WTC11 (cell line): ENCODE measurements at regions not wholly inside any gene's neighbourhood (a gene's known extent, or its start where the extent isn't known, plus 50 kb on each side); places are given as distances from the start of the nearest gene placed in this dataset.

Source experiments
- ATAC-seq: fragments of 200-7000 bp; cut with Tn5 transposase; 2 replicates; pipeline ENCODE4 v1.10.0; 2021; ENCODE audit warnings: mild to moderate bottlenecking, moderate library complexity
- CTCF ChIA-PET: fragments of 300-600 bp; sonication (Branson Sonifier 250); formaldehyde crosslinking; loops from one replicate; lab custom pipeline; 2021; ENCODE audit warnings: antibody characterized with exemption; lab: Charles Lee
- POLR2A ChIA-PET: fragments of 350-600 bp; sonication (Branson Sonifier 250); formaldehyde crosslinking; loops from one replicate; lab custom pipeline; 2021; ENCODE audit warnings: antibody characterized with exemption; lab: Charles Lee
- DNase-seq: peaks from one replicate; pipeline ENCODE4 v3.0.0; 2021; ENCODE audit warnings: low spot score
- H3K27ac Mint-ChIP-seq: 2 replicates; pipeline ENCODE4 v1.8.0; 2021; ENCODE audit warnings: mixed read lengths
- H3K27me3 Mint-ChIP-seq: 2 replicates; pipeline ENCODE4 v1.8.0; 2021; ENCODE audit warnings: low read depth, mild to moderate bottlenecking, moderate library complexity, mixed read lengths
- H3K36me3 Mint-ChIP-seq: 2 replicates; pipeline ENCODE4 v1.8.0; 2021; ENCODE audit warnings: mixed read lengths
- H3K4me1 Mint-ChIP-seq: 2 replicates; pipeline ENCODE4 v1.8.0; 2022; ENCODE audit warnings: mixed read lengths
- H3K4me3 Mint-ChIP-seq: 2 replicates; pipeline ENCODE4 v1.8.0; 2021; ENCODE audit warnings: mild to moderate bottlenecking, moderate library complexity, mixed read lengths
- H3K9me3 Mint-ChIP-seq: 2 replicates; pipeline ENCODE4 v1.8.0; 2021; ENCODE audit warnings: mixed read lengths
- ATF1 ChIP-seq: sonication (generic); formaldehyde crosslinking; IDR thresholded peaks from 2 replicates; pipeline ENCODE4 v1.8.1; 2023; ENCODE audit warnings: mild to moderate bottlenecking, moderate library complexity, missing genetic modification reagents
- CREB1 ChIP-seq: sonication (generic); formaldehyde crosslinking; IDR thresholded peaks from 2 replicates; pipeline ENCODE4 v1.8.0; 2023; ENCODE audit warnings: mild to moderate bottlenecking, missing genetic modification reagents
- EMX1 ChIP-seq: fragments of 250-450 bp; sonication (Bioruptor Pico); IDR thresholded peaks from 2 replicates; pipeline ENCODE4 v1.8.0; 2021; ENCODE audit warnings: mild to moderate bottlenecking
- FOXJ3 ChIP-seq: sonication (generic); formaldehyde crosslinking; IDR thresholded peaks from 2 replicates; pipeline ENCODE4 v1.9.0; 2021; ENCODE audit warnings: missing genetic modification reagents, mild to moderate bottlenecking, borderline replicate concordance
- JAZF1 ChIP-seq: fragments of 250-450 bp; sonication (Bioruptor Pico); IDR thresholded peaks from 2 replicates; pipeline ENCODE4 v1.9.0; 2021; ENCODE audit warnings: moderate library complexity, mild to moderate bottlenecking, inconsistent platforms
- JUN ChIP-seq: sonication (generic); formaldehyde crosslinking; IDR thresholded peaks from 2 replicates; pipeline ENCODE4 v1.8.0; 2023; ENCODE audit warnings: mild to moderate bottlenecking, missing genetic modification reagents
- NFATC4 ChIP-seq: fragments of 250-450 bp; sonication (Bioruptor Pico); IDR thresholded peaks from 2 replicates; pipeline ENCODE4 v1.9.0; 2021; ENCODE audit warnings: mild to moderate bottlenecking
- NR1H2 ChIP-seq: sonication (generic); formaldehyde crosslinking; IDR thresholded peaks from 2 replicates; pipeline ENCODE4 v1.9.0; 2021; ENCODE audit warnings: mild to moderate bottlenecking, moderate library complexity, missing genetic modification reagents
- NR2C2 ChIP-seq: sonication (generic); formaldehyde crosslinking; IDR thresholded peaks from 2 replicates; pipeline ENCODE4 v1.8.0; 2022; ENCODE audit warnings: mild to moderate bottlenecking, missing genetic modification reagents
- TP53 ChIP-seq: sonication (generic); formaldehyde crosslinking; IDR thresholded peaks from 2 replicates; pipeline ENCODE4 v1.8.1; 2023; ENCODE audit warnings: mild to moderate bottlenecking, missing genetic modification reagents
- ZNF121 ChIP-seq: sonication (generic); formaldehyde crosslinking; IDR thresholded peaks from 2 replicates; pipeline ENCODE4 v1.8.0; 2023; ENCODE audit warnings: missing genetic modification reagents
- ZNF138 ChIP-seq: sonication (generic); formaldehyde crosslinking; conservative IDR thresholded peaks from 2 replicates; pipeline ENCODE4 v1.8.1; 2022; ENCODE audit warnings: mild to moderate bottlenecking, moderate library complexity, missing genetic modification reagents
- ZNF232 ChIP-seq: sonication (generic); formaldehyde crosslinking; IDR thresholded peaks from 2 replicates; pipeline ENCODE4 v1.8.0; 2022; ENCODE audit warnings: mild to moderate bottlenecking, missing genetic modification reagents
- ZNF396 ChIP-seq: fragments of 250-450 bp; sonication (Bioruptor Pico); IDR thresholded peaks from 2 replicates; pipeline ENCODE4 v1.8.0; 2021; ENCODE audit warnings: mild to moderate bottlenecking, moderate library complexity, borderline replicate concordance
- TF ChIP-seq, protein P1 (sequence below): sonication (generic); formaldehyde crosslinking; IDR thresholded peaks from 2 replicates; pipeline ENCODE4 v1.8.0; 2023; ENCODE audit warnings: mild to moderate bottlenecking, missing genetic modification reagents
- TF ChIP-seq, protein P2 (sequence below): sonication (generic); formaldehyde crosslinking; IDR thresholded peaks from 2 replicates; pipeline ENCODE4 v1.8.0; 2022; ENCODE audit warnings: missing genetic modification reagents
- TF ChIP-seq, protein P3 (sequence below): sonication (generic); formaldehyde crosslinking; IDR thresholded peaks from 2 replicates; pipeline ENCODE4 v1.8.1; 2023; ENCODE audit warnings: mild to moderate bottlenecking, missing genetic modification reagents
- TF ChIP-seq, protein P4 (sequence below): sonication (generic); formaldehyde crosslinking; conservative IDR thresholded peaks from 2 replicates; pipeline ENCODE4 v1.8.1; 2023; ENCODE audit warnings: mild to moderate bottlenecking, low read depth, missing genetic modification reagents, moderate library complexity
- TF ChIP-seq, protein P5 (sequence below): fragments of 250-450 bp; sonication (Bioruptor Pico); IDR thresholded peaks from 2 replicates; pipeline ENCODE4 v1.9.0; 2021; ENCODE audit warnings: moderate library complexity, mild to moderate bottlenecking, inconsistent platforms, borderline replicate concordance
- TF ChIP-seq, protein P6 (sequence below): sonication (generic); formaldehyde crosslinking; conservative IDR thresholded peaks from 2 replicates; pipeline ENCODE4 v1.8.1; 2022; ENCODE audit warnings: mild to moderate bottlenecking, missing genetic modification reagents

DNA sequence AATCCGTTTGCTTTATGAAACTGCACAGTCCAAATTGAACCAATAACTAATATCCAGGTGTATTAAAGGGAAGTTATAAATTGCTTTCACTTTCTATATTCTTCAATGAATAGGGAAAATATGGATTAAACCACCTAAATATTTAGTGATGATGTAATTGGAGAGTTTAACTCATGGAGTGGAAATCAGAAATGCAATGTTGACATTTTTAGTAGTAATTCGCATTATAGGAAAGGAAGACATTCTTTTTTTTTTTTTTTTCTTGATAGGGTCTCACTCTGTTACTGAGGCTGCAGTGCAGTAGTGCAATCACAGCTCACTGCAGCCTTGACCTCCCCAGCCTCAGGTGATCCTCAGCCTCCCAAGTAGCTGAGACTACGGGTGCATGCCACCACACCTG, 321.9 kb downstream of the RNF144A start:
- H3K27ac Mint-ChIP-seq: no peak overlapping the region
- no peak overlapping the region for H3K4me3 Mint-ChIP-seq
- no peak for DNase-seq
- no peaks in the 10 kb centered on the region for H3K27me3 Mint-ChIP-seq
- ChIA-PET POLR2A (no interaction called here), CTCF (interaction anchor here (0.5 to 0.7 kb wide), 2 partner anchors 10 to 1001 kb away, joined by 3 to 6 read pairs; no protein-coding TSS in a partner anchor)
- TF ChIP-seq, protein P1, sequence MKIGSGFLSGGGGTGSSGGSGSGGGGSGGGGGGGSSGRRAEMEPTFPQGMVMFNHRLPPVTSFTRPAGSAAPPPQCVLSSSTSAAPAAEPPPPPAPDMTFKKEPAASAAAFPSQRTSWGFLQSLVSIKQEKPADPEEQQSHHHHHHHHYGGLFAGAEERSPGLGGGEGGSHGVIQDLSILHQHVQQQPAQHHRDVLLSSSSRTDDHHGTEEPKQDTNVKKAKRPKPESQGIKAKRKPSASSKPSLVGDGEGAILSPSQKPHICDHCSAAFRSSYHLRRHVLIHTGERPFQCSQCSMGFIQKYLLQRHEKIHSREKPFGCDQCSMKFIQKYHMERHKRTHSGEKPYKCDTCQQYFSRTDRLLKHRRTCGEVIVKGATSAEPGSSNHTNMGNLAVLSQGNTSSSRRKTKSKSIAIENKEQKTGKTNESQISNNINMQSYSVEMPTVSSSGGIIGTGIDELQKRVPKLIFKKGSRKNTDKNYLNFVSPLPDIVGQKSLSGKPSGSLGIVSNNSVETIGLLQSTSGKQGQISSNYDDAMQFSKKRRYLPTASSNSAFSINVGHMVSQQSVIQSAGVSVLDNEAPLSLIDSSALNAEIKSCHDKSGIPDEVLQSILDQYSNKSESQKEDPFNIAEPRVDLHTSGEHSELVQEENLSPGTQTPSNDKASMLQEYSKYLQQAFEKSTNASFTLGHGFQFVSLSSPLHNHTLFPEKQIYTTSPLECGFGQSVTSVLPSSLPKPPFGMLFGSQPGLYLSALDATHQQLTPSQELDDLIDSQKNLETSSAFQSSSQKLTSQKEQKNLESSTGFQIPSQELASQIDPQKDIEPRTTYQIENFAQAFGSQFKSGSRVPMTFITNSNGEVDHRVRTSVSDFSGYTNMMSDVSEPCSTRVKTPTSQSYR: no peak
- TF ChIP-seq ZNF138 (CRISPR knock-in tag) (no peak), TP53 (CRISPR knock-in tag) (no peak), ZNF396 (CRISPR knock-in tag) (no peak), ZNF121 (no peak)
- no peaks in the 10 kb centered on the region for H3K36me3 Mint-ChIP-seq
- no peak for ATAC-seq
- peaks cover 5% of the 10 kb centered on the region for H3K4me1 Mint-ChIP-seq
- H3K9me3 Mint-ChIP-seq: no peaks in the 10 kb centered on the region

DNA sequence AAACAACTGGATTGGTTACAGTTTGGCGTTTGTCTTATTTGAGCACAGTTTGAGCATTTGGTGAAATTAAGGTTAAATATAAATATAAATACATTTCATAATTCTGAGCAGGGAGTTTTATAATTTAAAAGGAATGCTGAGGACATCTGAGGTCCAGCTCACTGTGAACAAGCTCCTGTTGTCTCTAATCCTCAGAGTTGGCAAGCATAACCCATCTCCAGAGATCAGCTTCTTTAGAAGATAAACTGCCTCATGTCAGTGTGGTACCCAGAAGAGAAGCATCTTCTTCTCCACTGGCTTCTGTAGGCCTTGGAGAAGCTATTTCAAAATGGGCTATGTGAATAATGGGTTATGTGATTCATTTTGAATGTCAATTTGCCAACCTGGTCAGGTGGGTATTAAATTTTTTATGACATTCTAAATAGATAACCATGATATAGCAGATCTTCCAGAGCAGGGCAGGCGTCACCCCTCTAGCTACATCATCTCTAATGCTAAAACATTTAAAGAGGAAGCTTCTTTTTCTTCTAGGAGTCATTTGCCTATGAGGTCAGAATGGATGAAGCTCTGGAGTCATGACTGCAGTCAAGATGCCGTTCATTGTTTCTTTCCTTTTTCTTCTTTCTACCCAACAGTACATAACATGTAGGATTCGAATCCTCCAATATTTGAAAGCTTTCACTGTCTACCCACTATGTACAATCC, 324.0 kb downstream of the RNF144A start:
- POLR2A ChIA-PET: no interaction called here
- ATAC-seq (no peak), DNase-seq (no peak)
- CTCF ChIA-PET: no interaction called here
- H3K9me3 Mint-ChIP-seq: no peaks in the 10 kb centered on the region
- no peak overlapping the region for H3K27ac Mint-ChIP-seq
- H3K4me3 Mint-ChIP-seq: no peak overlapping the region
- H3K4me1 Mint-ChIP-seq: peaks cover 14% of the 10 kb centered on the region
- H3K36me3 Mint-ChIP-seq: no peaks in the 10 kb centered on the region
- TF ChIP-seq NR2C2 (CRISPR knock-in tag): no peak
- no peak for TF ChIP-seq CREB1 (CRISPR knock-in tag)
- TF ChIP-seq JUN (CRISPR knock-in tag): no peak
- TF ChIP-seq, protein P2, sequence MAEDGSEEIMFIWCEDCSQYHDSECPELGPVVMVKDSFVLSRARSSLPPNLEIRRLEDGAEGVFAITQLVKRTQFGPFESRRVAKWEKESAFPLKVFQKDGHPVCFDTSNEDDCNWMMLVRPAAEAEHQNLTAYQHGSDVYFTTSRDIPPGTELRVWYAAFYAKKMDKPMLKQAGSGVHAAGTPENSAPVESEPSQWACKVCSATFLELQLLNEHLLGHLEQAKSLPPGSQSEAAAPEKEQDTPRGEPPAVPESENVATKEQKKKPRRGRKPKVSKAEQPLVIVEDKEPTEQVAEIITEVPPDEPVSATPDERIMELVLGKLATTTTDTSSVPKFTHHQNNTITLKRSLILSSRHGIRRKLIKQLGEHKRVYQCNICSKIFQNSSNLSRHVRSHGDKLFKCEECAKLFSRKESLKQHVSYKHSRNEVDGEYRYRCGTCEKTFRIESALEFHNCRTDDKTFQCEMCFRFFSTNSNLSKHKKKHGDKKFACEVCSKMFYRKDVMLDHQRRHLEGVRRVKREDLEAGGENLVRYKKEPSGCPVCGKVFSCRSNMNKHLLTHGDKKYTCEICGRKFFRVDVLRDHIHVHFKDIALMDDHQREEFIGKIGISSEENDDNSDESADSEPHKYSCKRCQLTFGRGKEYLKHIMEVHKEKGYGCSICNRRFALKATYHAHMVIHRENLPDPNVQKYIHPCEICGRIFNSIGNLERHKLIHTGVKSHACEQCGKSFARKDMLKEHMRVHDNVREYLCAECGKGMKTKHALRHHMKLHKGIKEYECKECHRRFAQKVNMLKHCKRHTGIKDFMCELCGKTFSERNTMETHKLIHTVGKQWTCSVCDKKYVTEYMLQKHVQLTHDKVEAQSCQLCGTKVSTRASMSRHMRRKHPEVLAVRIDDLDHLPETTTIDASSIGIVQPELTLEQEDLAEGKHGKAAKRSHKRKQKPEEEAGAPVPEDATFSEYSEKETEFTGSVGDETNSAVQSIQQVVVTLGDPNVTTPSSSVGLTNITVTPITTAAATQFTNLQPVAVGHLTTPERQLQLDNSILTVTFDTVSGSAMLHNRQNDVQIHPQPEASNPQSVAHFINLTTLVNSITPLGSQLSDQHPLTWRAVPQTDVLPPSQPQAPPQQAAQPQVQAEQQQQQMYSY: no peak
- TF ChIP-seq, protein P3, sequence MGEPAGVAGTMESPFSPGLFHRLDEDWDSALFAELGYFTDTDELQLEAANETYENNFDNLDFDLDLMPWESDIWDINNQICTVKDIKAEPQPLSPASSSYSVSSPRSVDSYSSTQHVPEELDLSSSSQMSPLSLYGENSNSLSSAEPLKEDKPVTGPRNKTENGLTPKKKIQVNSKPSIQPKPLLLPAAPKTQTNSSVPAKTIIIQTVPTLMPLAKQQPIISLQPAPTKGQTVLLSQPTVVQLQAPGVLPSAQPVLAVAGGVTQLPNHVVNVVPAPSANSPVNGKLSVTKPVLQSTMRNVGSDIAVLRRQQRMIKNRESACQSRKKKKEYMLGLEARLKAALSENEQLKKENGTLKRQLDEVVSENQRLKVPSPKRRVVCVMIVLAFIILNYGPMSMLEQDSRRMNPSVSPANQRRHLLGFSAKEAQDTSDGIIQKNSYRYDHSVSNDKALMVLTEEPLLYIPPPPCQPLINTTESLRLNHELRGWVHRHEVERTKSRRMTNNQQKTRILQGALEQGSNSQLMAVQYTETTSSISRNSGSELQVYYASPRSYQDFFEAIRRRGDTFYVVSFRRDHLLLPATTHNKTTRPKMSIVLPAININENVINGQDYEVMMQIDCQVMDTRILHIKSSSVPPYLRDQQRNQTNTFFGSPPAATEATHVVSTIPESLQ (CRISPR knock-in tag): no peak
- no peaks in the 10 kb centered on the region for H3K27me3 Mint-ChIP-seq

DNA sequence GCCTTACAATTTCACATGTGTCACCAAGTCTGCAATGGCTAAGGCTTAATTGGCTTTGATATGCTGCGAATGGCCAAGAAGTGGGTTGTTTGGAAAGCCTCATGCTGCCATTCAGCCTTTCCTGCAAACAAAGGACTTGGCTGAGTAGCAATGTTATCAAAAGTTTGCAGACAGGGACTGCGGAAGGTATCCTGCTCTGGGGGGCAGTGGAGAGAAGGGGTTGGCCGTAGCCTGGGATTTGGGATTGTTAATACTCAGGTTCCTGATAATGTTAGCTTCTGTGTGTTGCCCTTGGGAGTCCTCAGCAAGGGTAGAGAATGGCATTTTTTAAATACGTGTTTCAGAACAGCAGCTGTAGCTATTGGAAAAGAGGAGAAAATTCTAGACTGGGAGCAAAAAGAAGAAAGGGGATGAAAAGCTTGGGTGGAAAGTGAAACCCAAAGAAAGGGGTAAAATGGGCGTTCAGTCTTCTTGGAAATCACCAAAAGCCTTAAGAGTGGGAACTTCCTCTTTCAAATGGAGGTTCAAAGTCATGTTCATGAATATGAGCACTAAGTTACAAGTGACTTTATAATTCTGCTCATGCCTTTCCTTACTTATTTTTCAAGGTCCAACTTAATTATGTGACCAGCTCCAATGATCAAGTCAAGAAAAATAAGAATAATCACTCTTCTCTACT, 325.1 kb downstream of the RNF144A start:
- POLR2A ChIA-PET: no interaction called here
- TF ChIP-seq, protein P4, sequence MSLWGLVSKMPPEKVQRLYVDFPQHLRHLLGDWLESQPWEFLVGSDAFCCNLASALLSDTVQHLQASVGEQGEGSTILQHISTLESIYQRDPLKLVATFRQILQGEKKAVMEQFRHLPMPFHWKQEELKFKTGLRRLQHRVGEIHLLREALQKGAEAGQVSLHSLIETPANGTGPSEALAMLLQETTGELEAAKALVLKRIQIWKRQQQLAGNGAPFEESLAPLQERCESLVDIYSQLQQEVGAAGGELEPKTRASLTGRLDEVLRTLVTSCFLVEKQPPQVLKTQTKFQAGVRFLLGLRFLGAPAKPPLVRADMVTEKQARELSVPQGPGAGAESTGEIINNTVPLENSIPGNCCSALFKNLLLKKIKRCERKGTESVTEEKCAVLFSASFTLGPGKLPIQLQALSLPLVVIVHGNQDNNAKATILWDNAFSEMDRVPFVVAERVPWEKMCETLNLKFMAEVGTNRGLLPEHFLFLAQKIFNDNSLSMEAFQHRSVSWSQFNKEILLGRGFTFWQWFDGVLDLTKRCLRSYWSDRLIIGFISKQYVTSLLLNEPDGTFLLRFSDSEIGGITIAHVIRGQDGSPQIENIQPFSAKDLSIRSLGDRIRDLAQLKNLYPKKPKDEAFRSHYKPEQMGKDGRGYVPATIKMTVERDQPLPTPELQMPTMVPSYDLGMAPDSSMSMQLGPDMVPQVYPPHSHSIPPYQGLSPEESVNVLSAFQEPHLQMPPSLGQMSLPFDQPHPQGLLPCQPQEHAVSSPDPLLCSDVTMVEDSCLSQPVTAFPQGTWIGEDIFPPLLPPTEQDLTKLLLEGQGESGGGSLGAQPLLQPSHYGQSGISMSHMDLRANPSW (CRISPR knock-in tag): no peak
- TF ChIP-seq ZNF232 (CRISPR knock-in tag): no peak
- no peak for TF ChIP-seq JAZF1 (CRISPR knock-in tag)
- TF ChIP-seq TP53 (CRISPR knock-in tag): no peak
- TF ChIP-seq FOXJ3 (CRISPR knock-in tag): no peak
- TF ChIP-seq, protein P5, sequence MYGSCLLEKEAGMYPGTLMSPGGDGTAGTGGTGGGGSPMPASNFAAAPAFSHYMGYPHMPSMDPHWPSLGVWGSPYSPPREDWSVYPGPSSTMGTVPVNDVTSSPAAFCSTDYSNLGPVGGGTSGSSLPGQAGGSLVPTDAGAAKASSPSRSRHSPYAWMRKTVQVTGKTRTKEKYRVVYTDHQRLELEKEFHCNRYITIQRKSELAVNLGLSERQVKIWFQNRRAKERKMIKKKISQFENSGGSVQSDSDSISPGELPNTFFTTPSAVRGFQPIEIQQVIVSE (CRISPR knock-in tag): no peak
- no peak for TF ChIP-seq NR1H2 (CRISPR knock-in tag)
- no peak for TF ChIP-seq EMX1 (CRISPR knock-in tag)
- TF ChIP-seq, protein P6, sequence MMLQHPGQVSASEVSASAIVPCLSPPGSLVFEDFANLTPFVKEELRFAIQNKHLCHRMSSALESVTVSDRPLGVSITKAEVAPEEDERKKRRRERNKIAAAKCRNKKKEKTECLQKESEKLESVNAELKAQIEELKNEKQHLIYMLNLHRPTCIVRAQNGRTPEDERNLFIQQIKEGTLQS (CRISPR knock-in tag): no peak
- TF ChIP-seq ATF1 (CRISPR knock-in tag): no peak
- no peak for TF ChIP-seq NFATC4 (CRISPR knock-in tag)

More for the DNA sequence above, 325.1 kb downstream of the RNF144A start:
- no peak overlapping the region for H3K27ac Mint-ChIP-seq
- DNase-seq (no peak), ATAC-seq (peak; percentile 58; the same call in 1 of the 2 replicates)
- H3K4me3 Mint-ChIP-seq: no peak overlapping the region
- CTCF ChIA-PET: no interaction called here
- no peaks in the 10 kb centered on the region for H3K27me3 Mint-ChIP-seq
- H3K9me3 Mint-ChIP-seq: no peaks in the 10 kb centered on the region
- H3K36me3 Mint-ChIP-seq: no peaks in the 10 kb centered on the region
- peaks cover 14% of the 10 kb centered on the region for H3K4me1 Mint-ChIP-seq
